NCI-H2107 treated with DMSO at 0.1 percent for 48 hours (cell line): ENCODE measurements at regions not wholly inside any gene's neighbourhood (a gene's known extent, or its start where the extent isn't known, plus 50 kb on each side); places are given as distances from the start of the nearest gene placed in this dataset.

Source experiments
- DNase-seq: peaks from one replicate; lab custom pipeline; 2025; ENCODE audit not compliant: unreplicated experiment; lab: John Stamatoyannopoulos, UW

DNA sequence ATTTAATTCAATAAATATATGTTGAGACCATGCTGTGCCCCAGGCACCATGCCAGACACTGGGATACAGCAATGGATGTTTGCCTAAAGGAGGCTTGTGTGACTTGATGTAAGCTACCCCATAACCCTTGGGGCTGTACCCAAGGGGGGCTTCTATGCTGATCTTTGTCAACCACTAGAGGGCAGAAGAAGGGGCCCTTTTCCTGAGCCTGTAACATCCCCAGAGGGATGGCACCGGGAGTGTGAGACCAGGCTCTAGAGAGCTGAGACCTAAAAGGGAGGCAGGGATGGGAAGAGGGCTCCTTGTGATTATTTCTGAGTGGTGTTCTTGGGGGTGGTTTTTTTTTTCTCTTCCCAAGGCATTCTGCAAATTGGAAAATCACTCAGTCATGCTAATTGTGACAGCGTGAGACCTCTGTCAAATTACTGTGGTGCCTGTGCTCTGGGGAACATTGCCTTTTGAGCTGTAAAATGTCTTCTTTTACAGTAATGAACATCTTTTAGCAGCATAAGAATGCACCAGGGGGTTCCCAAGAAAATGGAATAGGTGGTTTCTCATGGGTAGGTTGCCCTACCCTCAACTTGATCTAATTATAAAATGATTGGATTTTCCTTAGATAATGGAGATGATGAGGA is 138.7 kb upstream of the SLC24A3 start:
- DNase-seq = no peak

DNA sequence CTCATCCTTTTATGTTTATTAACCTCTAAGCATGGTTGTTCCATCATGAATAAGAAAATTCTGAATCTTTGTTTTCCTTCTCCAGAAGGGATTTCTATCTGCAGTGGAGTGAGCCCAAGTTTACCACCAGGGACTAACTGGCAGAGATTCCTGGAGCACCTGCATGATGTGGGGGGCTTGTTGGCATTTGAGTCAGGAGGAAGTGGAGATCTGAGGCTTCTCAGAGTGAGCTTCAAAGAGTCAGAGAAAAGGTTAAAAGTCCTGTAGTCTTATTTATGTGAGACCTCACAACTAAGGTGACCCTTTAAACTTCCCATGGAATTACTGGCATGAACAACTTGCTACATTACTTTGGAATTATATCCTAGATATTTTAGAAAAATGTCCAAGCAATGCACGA is 138.1 kb upstream of the SLC24A3 start:
- no peak for DNase-seq

DNA sequence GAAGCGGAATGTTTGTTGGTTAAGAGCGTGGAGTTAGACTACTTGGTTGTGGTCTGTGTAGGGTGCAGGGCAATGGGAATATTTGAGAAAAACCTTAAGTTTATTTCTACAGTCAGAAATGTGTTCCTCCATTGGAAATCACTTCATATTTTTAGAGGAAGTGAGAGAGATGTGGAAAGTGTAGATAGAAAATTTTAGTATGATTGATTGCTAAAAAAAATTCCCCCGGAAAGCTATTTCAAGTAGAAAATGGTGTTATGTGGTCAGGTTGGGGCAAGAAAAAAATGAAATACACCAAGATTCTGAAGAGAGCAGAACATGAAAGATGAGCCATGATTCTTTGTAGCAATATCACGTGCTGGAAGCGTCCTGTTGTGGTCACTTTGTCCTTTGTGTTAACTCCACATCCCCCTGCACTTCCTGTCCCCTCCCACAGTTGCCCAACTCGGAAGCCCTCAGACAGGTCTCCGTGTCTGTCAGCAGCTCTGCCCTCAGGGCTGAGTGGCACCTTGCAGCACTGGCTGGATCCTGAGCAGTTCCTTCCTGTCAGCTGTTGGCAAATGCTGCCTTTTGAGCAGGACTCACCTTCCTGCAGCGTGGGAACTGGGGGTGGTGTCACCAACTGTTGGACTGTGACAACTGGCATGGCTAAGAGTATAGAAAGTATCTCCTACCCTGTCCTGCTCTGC is 137.5 kb upstream of the SLC24A3 start:
- DNase-seq = no peak

DNA sequence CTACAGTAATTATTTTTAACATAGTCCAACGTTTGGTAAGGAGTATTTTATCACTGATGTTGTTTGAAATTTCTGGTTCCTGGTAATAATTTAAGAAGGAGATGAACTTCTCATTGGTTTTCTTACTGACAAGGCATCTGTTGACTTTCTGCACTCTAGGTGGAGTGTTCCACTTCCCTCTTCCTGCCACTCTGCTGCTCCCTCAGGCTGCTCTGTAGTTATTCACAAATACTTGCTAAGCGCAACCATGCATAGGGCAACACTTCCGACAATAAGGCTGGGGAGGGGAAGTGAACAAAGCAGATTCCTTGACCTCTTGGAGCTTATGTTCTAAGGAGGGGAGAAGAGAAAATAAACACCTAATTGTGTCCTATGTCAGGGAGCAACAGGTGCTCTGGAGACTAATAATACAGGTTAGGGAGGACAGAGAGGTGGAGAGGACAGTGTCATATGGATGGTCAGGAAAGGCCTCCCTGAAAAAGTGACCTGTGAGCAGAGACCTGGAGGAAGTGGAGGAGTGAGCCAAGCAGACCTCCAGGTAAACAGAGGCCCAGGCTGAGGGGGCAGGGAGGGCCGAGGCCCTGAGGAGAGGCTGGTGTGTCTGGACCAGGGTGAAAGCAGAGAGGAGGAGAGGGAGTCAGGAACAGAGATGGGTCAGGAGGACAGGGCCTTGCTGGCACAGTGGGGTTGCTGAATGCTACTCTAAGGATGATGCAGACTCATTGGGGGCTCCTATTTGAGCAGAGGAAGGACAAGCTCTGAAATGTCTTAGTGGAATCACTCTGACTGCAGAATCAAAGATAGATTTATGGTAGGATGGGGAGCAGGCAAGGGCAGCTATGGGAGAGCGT is 134.8 kb upstream of the SLC24A3 start:
- DNase-seq = no peak

DNA sequence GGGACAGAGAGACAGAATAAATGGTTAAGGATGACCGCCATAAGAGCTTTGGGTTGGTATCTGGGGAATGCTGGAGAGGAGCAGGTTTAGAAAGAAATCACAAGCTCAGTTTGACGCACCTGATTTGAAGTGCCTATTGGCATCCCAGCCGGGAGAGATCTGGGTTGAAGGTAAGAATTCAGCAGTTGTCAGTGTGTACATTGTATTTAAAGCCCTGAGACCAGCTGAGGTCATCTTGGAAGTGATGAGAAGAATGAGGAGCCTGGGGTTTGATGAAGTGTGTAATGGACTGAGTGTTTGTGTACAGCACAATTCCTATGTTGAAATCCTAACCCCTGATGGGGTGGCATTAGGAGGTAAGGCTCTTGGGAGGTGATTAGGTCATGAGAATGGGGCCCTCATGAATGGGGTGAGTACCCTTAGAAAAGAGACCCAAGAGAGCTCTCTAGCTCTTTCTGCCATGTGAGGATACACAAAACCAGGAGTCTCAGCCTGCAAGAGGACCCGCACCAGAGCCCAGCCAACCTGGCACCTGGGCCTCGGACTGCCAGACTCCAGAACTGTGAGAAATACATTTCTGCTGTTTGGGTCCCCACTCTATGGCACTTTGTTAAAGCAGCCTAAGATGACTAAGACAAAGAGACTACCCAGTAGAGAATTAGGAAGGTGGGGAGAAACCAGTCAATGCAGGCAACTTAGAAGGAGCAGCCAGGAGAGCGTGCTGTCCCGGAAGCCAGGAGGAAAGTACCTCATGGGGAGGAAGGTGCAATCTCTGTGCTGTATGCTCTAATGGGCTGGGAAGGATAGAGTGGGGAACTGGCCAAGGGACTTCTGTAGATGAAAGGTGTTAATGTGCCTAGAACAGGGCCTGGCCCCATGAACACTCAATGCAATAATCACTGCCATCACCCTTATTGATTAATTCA is 133.7 kb upstream of the SLC24A3 start:
- DNase-seq = no peak

DNA sequence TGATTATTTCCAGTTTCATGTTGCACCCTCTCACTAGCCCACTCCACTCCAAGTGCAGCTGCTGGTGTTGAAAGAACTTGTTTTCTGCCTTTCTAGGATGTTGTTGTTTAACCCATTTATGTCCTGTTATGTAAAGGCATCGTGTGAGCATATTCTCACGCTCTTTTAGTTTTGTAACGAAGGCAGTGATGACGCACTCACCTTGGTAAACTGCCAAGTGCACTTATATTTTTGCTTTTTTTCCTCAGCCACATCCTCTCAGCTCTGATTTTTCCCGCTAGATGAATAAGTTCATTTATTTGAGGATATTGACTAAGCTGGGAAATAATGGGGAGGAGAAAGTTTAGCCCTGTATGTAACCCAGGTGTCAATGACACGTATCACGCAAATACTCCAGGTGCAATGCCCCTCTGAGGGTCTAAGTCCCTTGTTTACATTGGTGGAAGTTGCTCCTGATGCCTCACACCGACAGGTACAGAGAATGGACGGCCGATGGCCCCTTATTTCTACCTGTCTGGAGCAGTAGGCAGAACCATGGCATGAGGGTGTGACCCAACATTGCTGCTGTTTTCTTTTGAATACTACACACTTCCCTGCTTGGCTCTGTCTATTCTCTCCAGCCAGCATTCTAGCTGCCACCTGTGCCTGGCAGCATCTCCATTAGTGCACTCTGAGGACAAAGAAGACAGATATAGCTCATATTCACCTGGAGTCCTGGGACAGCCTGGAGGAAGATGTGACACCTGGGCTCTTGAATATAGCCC is 132.7 kb upstream of the SLC24A3 start:
- no peak for DNase-seq

DNA sequence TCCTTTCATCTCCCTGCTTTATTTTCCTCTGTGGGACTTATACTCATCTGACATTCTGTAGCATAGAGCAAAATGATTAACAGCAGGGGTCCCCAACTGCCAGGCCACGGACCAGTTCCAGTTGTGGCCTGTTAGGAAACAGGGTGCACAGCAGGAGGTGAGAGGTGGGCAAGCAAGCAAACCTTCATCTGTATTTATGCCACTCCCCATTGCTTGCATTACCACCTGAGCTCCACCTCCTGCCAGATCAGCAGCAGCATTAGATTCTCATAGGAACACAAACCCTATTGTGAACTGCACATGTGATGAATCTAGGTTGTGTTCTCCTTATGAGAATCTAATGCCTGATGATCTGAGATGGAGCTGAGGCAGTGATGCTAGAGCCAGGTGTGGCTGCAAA is 130.5 kb upstream of the SLC24A3 start:
- DNase-seq = no peak

DNA sequence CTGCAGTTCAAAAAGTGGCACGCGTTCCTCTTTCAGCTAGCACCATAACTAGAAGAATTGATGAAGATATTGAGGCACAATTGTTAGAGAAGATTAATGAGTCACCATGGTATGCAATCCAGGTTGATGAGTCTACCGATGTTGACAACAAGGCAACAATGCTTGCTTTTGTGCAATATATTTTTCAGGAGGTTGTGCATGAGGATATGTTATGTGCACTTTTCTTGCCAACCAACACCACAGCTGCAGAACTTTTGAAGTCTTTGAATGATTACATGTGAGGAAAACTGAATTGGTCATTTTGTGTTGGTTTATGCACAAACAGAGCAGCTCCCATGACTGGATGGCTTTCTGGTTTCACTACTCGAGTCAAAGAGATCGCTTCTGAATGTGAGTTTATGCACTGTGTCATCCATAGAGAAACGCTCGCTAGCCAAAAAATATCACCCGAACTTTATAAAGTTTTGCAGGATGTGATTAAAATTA is 129.3 kb upstream of the SLC24A3 start:
- no peak for DNase-seq

DNA sequence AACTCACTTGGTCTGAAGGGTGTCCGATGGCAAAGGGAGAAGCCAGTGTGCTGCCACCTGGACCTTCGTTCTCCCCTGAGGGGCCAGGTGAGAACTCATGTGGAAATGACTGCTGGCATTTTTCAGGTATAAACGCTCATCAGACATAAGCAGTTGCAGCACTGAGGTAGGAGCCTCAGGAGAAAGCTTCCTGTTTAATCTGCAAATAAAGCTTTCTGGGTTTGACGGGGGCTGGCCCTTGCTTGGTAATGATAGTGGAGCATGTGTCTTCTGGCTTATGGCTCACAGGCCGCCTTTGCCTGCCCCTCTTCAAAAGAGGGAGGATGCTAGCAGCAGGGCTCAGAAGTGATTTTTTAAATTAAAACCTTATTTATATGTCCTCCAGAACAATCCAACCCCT is 122.1 kb upstream of the SLC24A3 start:
- no peak for DNase-seq

DNA sequence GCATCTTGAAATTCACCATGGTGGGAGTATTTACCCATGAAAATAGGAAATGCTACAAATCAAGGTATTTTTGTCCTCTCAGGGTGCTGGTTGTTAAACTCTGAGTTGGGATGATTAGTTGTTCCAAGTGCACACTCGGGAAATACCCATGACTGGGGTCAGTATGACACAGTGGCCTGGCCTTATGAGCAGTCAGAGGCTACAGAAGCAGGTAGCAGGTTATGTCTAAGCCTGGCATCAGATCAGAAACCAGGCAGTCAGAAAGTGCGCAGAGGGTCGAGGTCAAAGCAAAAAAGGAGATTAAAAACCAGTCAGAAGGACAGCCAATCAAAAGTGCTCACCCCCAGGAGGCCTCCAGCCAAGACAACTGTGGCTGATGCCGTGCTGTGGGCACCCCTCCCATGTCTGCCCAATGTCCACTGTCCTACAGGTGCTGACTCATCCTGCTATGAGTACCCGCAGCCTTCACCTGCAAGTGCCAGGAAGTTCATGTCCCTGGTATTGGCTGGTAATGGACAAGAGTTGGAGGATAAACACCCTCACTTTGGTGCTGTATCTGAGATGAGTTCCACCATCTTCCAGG is 117.4 kb upstream of the SLC24A3 start:
- no peak for DNase-seq

DNA sequence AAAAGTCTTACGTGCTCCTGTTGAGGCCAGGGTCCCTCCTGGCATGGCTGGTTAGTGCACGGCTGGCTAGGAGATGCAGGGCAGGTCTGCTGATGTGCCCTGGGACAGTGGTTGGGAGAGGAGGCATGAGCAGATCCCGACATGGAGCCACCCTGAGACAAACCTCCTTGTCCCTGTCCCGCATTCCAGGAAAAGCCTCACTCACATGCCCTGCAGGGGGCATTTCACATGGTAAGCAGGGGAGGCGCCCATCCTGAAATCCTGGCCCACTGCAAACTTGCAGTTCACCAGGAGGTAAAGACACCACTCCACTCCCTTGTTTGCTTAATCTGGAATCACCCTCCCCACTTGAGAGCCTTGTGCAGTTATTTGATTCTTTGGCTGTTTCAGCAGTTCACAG is 116.7 kb upstream of the SLC24A3 start:
- no peak for DNase-seq

DNA sequence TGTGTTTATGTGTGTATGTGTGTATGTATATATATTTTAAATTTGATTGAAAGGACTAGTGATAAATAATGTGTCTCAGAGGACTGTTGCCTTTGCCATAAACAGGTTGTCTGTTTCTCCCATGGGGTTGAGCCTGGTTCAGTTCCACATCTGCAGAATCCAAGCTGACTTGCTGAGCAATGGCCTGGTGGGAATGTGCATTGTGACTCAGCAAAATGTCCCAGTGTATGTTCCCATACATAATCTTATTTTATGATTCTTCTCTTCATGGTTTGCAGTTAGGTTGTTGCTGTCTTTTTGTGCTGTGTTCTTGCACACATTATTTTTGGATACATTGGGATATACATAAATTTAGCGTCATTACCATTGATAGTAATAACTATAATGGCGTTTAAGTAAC is 115.6 kb upstream of the SLC24A3 start:
- no peak for DNase-seq

DNA sequence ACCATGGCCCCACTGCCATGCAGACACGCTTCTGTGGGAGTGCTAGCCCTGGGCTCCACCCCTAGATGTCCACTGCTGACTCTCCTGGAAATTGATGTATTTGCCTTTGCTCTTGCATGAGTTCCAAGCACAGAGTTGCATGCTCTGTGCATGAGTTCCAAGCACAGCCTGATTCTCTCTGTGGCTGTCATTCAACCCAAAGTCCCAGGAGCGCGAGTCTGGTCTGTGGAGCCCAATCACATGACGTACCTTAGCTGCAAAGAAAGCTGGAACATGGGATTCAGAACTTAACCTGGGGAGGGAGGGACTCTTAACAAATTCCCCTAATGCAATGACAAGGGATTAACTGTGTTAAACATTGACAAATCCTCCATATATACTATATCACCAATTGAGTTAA is 114.3 kb upstream of the SLC24A3 start:
- DNase-seq = no peak

DNA sequence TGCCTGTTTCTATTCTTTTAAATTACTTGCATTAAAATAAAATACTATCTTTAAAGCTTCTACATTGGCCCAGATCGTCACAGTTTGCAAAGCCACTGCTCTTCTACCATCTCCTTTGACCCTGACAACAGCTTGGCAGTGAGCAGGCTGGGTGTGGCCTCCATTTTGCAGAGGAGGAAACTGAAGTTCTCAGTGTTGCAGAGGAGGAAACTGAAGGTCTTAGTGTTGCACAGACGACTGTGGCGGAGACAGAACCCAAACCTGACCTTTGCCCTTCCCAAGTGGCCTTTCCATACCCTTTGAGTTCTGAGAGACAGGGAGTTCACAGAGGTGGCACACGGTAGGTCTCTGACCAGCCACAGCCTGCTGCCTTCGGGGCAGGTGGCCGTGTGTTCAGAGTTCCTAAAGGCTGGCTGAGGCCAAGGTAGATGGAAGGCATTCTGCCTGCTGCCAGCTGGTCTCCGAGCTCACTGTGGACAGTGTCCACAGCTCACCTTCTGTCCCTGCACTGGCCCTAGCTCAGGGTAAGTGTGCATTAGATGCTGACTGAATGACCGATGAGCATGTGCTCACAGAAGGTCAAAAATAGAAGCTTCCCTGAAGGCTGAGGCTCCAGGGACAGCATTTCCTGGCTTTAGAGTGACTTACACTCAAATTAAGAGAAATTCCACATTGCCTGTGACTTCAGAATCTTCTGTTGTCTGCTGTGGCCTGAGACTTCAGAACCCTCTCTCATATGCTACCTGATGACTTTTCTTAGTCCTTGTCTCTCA is 113.5 kb upstream of the SLC24A3 start:
- DNase-seq = no peak

DNA sequence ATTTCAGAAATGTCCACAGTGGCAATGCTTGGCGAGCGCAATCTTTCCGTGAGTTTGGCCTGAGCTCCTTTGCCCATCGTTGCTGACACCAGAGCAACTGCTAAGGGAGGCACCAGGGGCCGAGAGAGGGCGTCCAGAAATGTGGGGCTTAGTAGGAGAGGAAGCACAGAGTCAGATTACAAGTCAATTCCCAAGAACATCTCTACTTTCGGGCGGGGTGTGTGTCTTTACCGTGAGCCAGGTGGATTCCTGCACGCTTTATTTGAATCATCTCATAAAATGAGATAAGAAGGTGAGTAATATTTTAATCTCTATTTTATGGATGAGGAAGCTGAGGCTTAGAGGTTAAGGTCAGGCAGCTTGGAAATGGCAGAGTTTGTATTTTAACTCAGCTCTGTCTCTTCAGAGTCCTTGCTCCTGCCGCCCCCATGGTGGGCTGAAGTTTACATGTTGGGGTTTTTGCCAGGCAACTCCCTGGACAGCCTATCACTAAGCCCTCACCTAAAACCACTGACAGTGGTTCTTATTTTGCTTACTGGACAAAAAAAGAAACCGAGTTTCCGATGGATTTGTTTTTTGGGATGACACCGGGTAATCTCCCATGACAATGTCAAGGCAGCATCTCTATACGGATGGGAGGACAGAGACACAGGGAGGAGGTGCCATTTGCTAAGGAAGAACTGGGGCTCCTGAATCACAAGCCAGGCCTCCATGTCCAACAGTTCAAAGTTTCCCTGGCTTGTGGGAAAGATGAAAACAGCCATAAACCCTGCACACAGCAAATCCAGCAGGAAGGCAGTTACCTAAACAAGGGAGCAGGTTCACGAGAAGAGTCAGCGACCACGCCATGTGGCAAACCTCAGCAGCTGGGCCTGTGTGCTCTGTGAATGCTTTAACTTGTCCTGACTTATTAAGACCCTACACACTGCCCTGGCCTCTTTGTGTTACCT is 112.6 kb upstream of the SLC24A3 start:
- DNase-seq = no peak

DNA sequence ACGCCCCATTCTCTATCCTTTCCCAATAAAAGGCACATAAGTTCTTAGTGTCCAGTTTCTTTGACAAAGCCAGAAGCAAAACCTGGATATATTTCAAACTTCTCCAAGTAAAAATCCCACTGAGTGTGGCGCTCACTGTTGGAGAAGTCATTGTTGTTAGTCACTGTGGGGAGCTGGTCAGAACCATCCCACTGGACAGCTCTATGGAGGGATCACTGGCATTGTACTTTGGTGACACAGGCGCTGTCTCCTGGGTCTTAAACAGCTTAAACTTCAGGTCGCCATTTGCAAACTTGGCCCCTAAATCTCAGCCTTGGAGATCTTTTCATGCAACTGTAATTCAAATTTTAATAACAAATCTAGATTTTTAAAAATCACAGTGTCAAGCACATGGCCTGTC is 111.5 kb upstream of the SLC24A3 start:
- no peak for DNase-seq

DNA sequence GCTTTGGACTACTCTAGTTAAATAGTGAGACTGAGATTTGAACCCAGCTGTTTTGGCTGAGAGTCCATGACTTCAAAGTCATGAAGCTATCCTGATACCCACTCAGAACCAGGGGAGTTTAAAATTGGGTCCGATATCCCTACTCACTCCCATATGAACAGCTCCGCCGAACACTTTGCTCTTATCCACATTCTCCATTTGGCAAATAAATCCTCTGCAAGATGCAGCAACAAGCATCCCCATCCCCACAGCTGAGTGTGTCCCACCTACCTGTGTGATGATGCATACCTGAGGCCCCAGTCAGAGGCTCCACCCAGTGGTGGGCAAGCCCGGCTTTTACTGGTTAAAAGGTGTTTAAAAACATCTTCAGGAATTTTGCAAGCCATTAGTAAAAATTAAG is 108.3 kb upstream of the SLC24A3 start:
- DNase-seq = no peak

DNA sequence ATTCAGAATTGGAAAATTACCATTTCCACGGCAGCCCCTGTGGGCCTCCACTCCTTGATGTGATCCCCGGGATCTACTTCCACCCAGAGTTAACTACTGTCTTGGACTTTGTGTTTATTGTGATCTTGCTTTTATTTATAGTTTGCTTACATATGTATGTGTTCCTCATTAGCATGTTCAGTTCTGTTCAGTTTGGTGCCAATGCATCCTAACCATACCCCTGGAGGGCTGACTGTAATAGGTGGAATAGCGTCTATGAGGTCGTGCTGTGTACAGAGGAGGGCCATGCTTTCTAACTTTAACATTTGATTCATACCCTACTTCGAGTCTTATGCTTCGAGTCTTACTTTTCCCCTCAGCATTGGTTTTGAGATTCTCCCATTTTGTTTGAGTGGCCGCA is 104.3 kb upstream of the SLC24A3 start:
- no peak for DNase-seq
